HG03066 (cell line): ENCODE measurements at regions not wholly inside any gene's neighbourhood (a gene's known extent, or its start where the extent isn't known, plus 50 kb on each side); places are given as distances from the start of the nearest gene placed in this dataset.
"Not testable (repeated sequence)": the region's sequence is repeated elsewhere in the genome, so short reads cannot be mapped to it uniquely, and the experiment has no call there.

ENCODE experiments used
- ATAC-seq: cut with Tn5 transposase; IDR thresholded peaks from one replicate; pipeline ENCODE4 v1.9.1; 2021; ENCODE audit warnings: low read depth; ENCODE audit not compliant: unreplicated experiment

- no peak for ATAC-seq
These were observed 208.8 kb upstream of the ALG10 start for GRCh38 chr12:33813536-33813935.

DNA sequence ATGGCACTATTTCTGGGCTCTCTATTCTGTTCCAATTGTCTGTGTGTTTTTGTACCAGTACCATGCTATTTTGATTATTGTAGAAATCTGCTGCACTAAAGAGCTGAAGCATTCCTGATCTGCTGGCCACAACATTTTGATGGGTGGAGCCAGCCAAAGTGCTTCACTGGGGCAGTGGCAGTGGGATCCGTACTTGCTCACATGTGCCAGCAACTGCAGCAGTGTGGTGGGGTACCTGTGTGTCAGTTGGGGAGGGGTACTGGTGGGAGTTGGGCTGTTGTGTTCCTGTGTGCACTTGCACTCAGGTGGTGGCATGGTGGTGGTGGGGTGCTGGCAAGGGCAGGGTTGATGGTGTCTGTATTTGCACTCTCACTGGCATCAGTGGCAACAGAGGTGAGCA is 204.6 kb upstream of the ALG10 start:
- no peak for ATAC-seq

DNA sequence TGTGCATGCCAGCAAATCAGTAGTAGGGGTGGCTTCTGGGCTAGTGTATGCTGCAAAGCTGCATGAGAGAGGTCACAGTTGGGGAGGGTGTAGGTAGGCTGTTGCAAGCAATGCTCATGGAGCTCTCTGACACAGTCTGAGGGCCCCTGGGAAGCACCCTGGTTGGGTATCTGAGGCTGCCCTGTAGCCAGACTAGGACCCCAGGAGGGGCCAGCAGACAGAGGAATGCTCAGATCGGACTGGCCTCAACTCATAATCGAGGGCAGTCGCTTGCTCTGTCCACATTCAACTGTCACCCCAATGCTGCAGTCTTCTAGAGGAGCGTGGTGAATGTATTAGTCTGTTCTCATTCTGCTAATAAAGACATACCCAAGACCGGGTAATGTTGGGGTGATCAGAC is 204.0 kb upstream of the ALG10 start:
- no peak for ATAC-seq

GRCh38 chr12:33825442-33825841 is 196.9 kb upstream of the ALG10 start:
- ATAC-seq = no peak

GRCh38 chr12:33825986-33826602 is 196.2 kb upstream of the ALG10 start:
- no peak for ATAC-seq

DNA sequence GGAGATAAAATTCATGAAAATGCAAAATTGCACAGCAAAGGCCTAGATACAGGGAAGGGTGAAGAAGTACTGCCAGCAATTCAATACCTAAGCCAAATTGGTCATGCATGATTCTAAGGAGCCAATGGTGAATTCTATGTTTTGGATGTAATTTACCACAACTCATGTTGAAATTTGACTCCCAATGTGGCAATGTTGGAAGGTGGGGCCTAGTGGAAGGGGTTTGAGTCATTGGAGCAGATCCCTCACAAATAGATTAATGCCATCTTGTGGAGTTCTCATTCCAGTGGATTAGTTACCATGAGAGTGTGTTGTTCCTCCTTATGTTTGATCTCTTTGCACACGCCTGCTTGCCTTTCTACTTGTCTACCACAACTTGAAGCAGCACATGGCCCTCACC is 194.0 kb upstream of the ALG10 start:
- ATAC-seq = no peak

- ATAC-seq = no peak
These were observed 192.2 kb upstream of the ALG10 start for GRCh38 chr12:33830070-33830469.

DNA sequence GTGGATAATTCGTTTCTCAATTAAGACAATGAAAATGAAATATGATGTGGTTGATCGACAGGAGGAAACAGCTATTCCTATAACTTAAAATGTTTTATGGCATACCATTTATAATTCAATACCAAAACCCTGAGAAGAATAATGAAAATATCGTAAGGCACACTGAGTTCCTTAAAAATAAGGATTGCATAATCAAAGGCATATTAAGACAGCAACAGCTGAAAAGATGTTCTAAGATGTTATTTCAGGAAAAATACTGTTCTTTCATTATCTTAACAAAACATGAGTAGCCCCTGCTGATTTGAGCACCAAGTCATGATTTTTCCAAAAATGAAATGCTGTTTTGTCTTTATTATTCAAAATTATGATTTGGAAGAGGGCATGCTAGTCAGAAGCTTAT is 189.4 kb upstream of the ALG10 start:
- no peak for ATAC-seq

- ATAC-seq = no peak
These were observed 187.6 kb upstream of the ALG10 start for GRCh38 chr12:33834672-33835071.

GRCh38 chr12:33876618-33877017 is 145.7 kb upstream of the ALG10 start:
- ATAC-seq = no peak

- ATAC-seq = no peak
These were observed 129.9 kb upstream of the ALG10 start for GRCh38 chr12:33892425-33892824.

DNA sequence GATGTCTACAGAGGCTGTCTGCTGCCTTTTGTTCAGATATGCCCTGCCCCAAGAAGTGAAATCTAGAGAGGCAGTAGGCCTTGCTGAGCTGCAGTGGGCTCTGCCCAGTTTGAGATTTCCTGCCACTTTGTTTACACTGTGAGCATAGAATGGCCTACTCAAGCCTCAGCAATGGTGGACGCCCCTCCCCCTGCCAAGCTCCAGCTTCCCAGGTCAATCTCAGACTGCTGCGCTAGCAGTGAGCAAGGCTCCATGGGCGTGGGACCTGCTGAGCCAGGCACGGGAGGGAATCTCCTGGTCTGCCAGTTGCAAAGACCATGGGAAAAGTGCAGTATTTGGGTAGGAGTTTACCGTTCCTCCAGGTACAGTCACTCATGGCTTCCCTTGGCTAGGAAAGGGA is 101.8 kb upstream of the ALG10 start:
- not testable (repeated sequence) for ATAC-seq

DNA sequence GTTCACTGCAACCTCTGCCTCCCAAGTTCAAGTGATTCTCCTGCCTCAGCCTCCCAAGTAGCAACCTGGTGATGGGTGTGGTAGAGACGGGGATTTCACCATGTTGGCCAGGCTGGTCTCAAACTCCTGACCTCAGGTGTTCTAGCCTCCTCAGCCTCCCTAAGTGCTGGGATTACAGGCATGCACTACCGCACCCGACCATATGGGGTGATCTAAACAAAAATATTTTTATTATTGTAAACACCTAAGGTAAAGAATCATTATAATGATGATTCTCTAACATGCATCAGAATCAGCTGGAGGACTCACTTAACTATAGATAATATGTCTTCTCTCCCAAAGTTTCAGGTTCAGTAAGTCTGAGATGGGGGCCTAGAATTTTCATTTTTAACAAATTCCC is 96.2 kb upstream of the ALG10 start:
- no peak for ATAC-seq

- not testable (repeated sequence) for ATAC-seq
These were observed 84.6 kb upstream of the ALG10 start for GRCh38 chr12:33937669-33938068.

- ATAC-seq = no peak
These were observed 80.1 kb upstream of the ALG10 start for GRCh38 chr12:33942172-33942571.

DNA sequence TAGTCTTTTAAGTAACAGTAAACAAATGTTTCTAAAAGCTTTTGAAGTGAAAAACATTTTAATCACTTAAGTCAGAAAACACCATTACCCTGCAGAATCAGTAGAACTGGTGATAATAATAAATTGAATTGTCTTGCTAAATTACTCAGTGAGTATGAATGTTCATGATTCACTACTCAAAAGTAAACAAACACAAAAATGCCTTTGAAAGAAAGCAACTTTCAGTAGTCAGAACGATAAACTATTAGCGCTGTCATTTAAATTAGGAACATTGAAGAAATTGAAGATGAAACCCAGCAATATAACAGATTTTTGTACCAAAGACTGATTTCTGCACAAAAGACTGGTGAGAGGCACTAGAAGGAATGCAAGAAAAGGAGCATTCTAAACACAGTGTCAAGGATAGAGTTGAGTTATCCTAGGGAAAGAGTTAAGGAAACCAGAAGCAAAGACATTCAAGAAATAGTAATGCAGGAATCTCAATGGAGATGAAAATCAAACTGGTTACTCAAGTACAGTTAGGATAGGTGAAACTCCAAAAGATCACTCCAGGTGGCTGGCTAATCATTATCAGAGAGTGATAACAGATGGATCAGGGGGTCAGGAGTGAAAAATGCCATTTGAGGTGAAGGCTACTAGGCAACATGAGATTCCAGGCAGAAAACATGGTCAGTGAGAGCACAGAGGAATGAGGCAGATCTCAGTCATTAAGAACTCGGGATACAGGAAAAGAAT is 77.4 kb upstream of the ALG10 start:
- ATAC-seq = no peak

GRCh38 chr12:33945438-33945784 is 76.9 kb upstream of the ALG10 start:
- no peak for ATAC-seq

DNA sequence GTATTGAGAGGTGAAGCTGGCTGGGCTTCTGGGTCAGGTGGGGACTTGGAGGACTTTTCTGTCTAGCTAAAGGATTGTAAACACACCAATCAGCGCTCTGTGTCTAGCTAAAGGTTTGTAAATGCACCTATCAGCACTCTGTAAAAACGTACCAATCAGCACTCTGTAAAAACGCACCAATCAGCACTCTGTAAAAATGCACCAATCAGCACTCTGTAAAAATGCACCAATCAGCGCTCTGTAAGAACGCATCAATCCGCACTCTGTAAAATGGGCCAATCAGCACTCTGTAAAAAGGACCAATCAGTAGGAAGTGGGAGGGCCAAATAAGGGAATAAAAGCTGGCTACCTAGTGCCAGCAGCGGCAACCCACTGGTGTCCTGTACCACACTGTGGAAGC is 56.1 kb upstream of the ALG10 start:
- ATAC-seq = not testable (repeated sequence)

GRCh38 chr12:33967760-33968159 is 54.5 kb upstream of the ALG10 start:
- no peak for ATAC-seq
